ENCODE measurements at regions not wholly inside any gene's neighbourhood (a gene's known extent, or its start where the extent isn't known, plus 50 kb on each side); places are given as distances from the start of the nearest gene placed in this dataset.

- TF ChIP-seq REST (IDR thresholded peaks at IDR 0.05): no peak
Observed at GRCh38 chr21:39105836-39106235, 77.4 kb downstream of the PSMG1 start (continued).

GRCh38 chr21:39105341-39105765, 77.9 kb downstream of the PSMG1 start:
- Histone ChIP-seq H3K27ac (ENCODE audit: low read depth in 1 of 2, low read length in 2 of 2) (no peak overlapping the region), H3K4me3 (ENCODE audit: low read depth in 1 of 3, low read length in 3 of 3) (no peak overlapping the region), H3K9me3 (ENCODE audit: control insufficient read depth in 4 of 4, low read length in 3 of 4) (no peaks in the 10 kb centered on the region), H3K4me1 (ENCODE audit: control insufficient read depth in 4 of 4, insufficient read depth in 4 of 4, low read length in 3 of 4) (no peaks in the 10 kb centered on the region), H3K27me3 (ENCODE audit: control insufficient read depth in 4 of 4, insufficient read depth in 4 of 4, low read length in 3 of 4) (no peaks in the 10 kb centered on the region), H3K9ac (ENCODE audit: low read depth in 1 of 2, low read length in 2 of 2) (no peak overlapping the region), H3K36me3 (ENCODE audit: control insufficient read depth in 4 of 4, insufficient read depth in 3 of 4, low read depth in 1 of 4, low read length in 3 of 4) (no peaks in the 10 kb centered on the region)
- no peak for TF ChIP-seq HNF4A (conservative IDR thresholded peaks at IDR 0.05)
- no peak for TF ChIP-seq REST (IDR thresholded peaks at IDR 0.05)
- TF ChIP-seq FOXA1 (IDR thresholded peaks at IDR 0.05): no peak
- no peak for TF ChIP-seq HNF4G (IDR thresholded peaks at IDR 0.05)
- TF ChIP-seq GABPA (IDR thresholded peaks at IDR 0.05 in 1 of 2, conservative IDR thresholded peaks at IDR 0.05 in 1 of 2): no peak
- TF ChIP-seq YY1 (IDR thresholded peaks at IDR 0.05): no peak
- WGBS: 74% methylated on average over 5 of the region's 5 CpGs
- DNase-seq (ENCODE audit: low spot score): no peak

- H3K9me3 ChIP-seq (ENCODE audit: control insufficient read depth in 4 of 4, low read length in 3 of 4): no peaks in the 10 kb centered on the region
- H3K27ac ChIP-seq (ENCODE audit: low read depth in 1 of 2, low read length in 2 of 2): no peak overlapping the region
- 91% methylated on average over 4 of the region's 4 CpGs for WGBS
- no peaks in the 10 kb centered on the region for H3K27me3 ChIP-seq (ENCODE audit: control insufficient read depth in 4 of 4, insufficient read depth in 4 of 4, low read length in 3 of 4)
- no peak overlapping the region for H3K9ac ChIP-seq (ENCODE audit: low read depth in 1 of 2, low read length in 2 of 2)
- no peaks in the 10 kb centered on the region for H3K4me1 ChIP-seq (ENCODE audit: control insufficient read depth in 4 of 4, insufficient read depth in 4 of 4, low read length in 3 of 4)
- TF ChIP-seq GABPA (IDR thresholded peaks at IDR 0.05 in 1 of 2, conservative IDR thresholded peaks at IDR 0.05 in 1 of 2) (no peak), TAF1 (conservative IDR thresholded peaks at IDR 0.05) (no peak), FOXA1 (IDR thresholded peaks at IDR 0.05) (no peak), RXRA (IDR thresholded peaks at IDR 0.05) (no peak), NR2F2 (IDR thresholded peaks at IDR 0.05) (no peak), FOXA2 (IDR thresholded peaks at IDR 0.05) (no peak), ATF3 (IDR thresholded peaks at IDR 0.05) (no peak), YY1 (IDR thresholded peaks at IDR 0.05) (no peak), ZBTB33 (IDR thresholded peaks at IDR 0.05) (no peak)
- DNase-seq (ENCODE audit: low spot score): no peak
- H3K36me3 ChIP-seq (ENCODE audit: control insufficient read depth in 4 of 4, insufficient read depth in 3 of 4, low read depth in 1 of 4, low read length in 3 of 4): no peaks in the 10 kb centered on the region
- no peak overlapping the region for H3K4me3 ChIP-seq (ENCODE audit: low read depth in 1 of 3, low read length in 3 of 3)
Observed at GRCh38 chr21:39104911-39105310, 78.3 kb downstream of the PSMG1 start.
